ENCODE measurements at regions not wholly inside any gene's neighbourhood (a gene's known extent, or its start where the extent isn't known, plus 50 kb on each side); places are given as distances from the start of the nearest gene placed in this dataset.

DNA sequence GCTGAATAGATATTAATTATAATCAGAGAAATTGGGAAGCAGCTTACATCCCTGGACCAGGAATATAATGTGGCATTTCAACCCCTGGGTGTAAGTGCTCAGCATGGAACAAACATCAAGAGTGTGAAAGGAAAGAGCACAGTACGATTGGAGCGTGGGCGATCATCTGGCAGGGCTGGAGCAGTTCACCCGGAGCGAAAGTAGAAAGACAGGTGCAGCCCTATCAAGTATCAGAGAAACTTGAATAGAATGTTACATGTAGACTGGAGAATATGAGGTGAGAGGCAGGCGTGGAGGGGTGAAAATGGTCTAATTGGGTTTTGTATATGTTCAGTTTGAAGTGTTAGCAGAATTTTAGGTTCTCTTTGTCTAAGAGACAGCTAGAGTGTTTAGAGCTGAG is 303.0 kb downstream of the MDFIC start:
- TF ChIP-seq, protein P1, sequence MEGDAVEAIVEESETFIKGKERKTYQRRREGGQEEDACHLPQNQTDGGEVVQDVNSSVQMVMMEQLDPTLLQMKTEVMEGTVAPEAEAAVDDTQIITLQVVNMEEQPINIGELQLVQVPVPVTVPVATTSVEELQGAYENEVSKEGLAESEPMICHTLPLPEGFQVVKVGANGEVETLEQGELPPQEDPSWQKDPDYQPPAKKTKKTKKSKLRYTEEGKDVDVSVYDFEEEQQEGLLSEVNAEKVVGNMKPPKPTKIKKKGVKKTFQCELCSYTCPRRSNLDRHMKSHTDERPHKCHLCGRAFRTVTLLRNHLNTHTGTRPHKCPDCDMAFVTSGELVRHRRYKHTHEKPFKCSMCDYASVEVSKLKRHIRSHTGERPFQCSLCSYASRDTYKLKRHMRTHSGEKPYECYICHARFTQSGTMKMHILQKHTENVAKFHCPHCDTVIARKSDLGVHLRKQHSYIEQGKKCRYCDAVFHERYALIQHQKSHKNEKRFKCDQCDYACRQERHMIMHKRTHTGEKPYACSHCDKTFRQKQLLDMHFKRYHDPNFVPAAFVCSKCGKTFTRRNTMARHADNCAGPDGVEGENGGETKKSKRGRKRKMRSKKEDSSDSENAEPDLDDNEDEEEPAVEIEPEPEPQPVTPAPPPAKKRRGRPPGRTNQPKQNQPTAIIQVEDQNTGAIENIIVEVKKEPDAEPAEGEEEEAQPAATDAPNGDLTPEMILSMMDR (conservative IDR thresholded peaks at IDR 0.05; ENCODE audit: low read depth in 2 of 2): no peak
- TF ChIP-seq, protein P2, sequence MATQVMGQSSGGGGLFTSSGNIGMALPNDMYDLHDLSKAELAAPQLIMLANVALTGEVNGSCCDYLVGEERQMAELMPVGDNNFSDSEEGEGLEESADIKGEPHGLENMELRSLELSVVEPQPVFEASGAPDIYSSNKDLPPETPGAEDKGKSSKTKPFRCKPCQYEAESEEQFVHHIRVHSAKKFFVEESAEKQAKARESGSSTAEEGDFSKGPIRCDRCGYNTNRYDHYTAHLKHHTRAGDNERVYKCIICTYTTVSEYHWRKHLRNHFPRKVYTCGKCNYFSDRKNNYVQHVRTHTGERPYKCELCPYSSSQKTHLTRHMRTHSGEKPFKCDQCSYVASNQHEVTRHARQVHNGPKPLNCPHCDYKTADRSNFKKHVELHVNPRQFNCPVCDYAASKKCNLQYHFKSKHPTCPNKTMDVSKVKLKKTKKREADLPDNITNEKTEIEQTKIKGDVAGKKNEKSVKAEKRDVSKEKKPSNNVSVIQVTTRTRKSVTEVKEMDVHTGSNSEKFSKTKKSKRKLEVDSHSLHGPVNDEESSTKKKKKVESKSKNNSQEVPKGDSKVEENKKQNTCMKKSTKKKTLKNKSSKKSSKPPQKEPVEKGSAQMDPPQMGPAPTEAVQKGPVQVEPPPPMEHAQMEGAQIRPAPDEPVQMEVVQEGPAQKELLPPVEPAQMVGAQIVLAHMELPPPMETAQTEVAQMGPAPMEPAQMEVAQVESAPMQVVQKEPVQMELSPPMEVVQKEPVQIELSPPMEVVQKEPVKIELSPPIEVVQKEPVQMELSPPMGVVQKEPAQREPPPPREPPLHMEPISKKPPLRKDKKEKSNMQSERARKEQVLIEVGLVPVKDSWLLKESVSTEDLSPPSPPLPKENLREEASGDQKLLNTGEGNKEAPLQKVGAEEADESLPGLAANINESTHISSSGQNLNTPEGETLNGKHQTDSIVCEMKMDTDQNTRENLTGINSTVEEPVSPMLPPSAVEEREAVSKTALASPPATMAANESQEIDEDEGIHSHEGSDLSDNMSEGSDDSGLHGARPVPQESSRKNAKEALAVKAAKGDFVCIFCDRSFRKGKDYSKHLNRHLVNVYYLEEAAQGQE (IDR thresholded peaks at IDR 0.05; ENCODE audit: unreplicated experiment): no peak
- TF ChIP-seq NANOG (IDR thresholded peaks at IDR 0.05; ENCODE audit: borderline replicate concordance): no peak
- no peak for TF ChIP-seq POLR2AphosphoS5 (IDR thresholded peaks at IDR 0.05; ENCODE audit: low read depth)
- TF ChIP-seq EZH2 (IDR thresholded peaks at IDR 0.05; ENCODE audit: low read depth, unreplicated experiment): no peak
- no peak for TF ChIP-seq CREB1 (CRISPR knock-in tag; IDR thresholded peaks at IDR 0.05; ENCODE audit: low read depth)
- TF ChIP-seq JUNB (IDR thresholded peaks at IDR 0.05; ENCODE audit: unreplicated experiment): no peak
- TF ChIP-seq EZH2phosphoT487 (IDR thresholded peaks at IDR 0.05; ENCODE audit: unreplicated experiment): no peak
